SK-N-SH (cell line): ENCODE measurements at regions not wholly inside any gene's neighbourhood (a gene's known extent, or its start where the extent isn't known, plus 50 kb on each side); places are given as distances from the start of the nearest gene placed in this dataset.

Experiments used
- CTCF ChIP-seq: fragments of 200-600 bp; sonication (generic); IDR thresholded peaks from 2 replicates; pipeline ENCODE4 v1.6.1; 2017; ENCODE audit warnings: antibody characterized with exemption, mild to moderate bottlenecking, moderate library complexity
- EP300 ChIP-seq, 2 experiments: IDR thresholded peaks; 2 replicates each; pipeline versions ENCODE4 v1.4.0 to v1.6.1; 2012; ENCODE audit warnings: borderline replicate concordance in 1 of 2, low read depth in 1 of 2, low read length in 1 of 2
- EZH2phosphoT487 ChIP-seq: fragments of 200-600 bp; sonication (generic); IDR thresholded peaks from 2 replicates; pipeline ENCODE4 v1.6.1; 2017; ENCODE audit warnings: low read depth, mixed run types, mild to moderate bottlenecking, antibody characterized with exemption, moderate library complexity, borderline replicate concordance
- GABPA ChIP-seq: IDR thresholded peaks from 2 replicates; pipeline ENCODE4 v1.4.0; 2012; ENCODE audit warnings: low read depth, mild to moderate bottlenecking
- NRF1 ChIP-seq: IDR thresholded peaks from 2 replicates; pipeline ENCODE4 v1.6.1; 2012; ENCODE audit warnings: low read depth, mild to moderate bottlenecking, low read length
- POLR2AphosphoS5 ChIP-seq: IDR thresholded peaks from 2 replicates; pipeline ENCODE4 v1.6.1; 2012; ENCODE audit warnings: low read depth, low read length
- RAD21 ChIP-seq: IDR thresholded peaks from 2 replicates; pipeline ENCODE4 v1.6.1; 2012; ENCODE audit warnings: mild to moderate bottlenecking, low read length
- RXRA ChIP-seq: IDR thresholded peaks from 2 replicates; pipeline ENCODE4 v1.4.0; 2012; ENCODE audit warnings: low read depth, mild to moderate bottlenecking, borderline replicate concordance
- SIN3A ChIP-seq: IDR thresholded peaks from 2 replicates; pipeline ENCODE4 v1.6.1; 2012; ENCODE audit warnings: low read depth, mild to moderate bottlenecking, low read length, moderate library complexity, borderline replicate concordance
- SMC3 ChIP-seq: IDR thresholded peaks from 2 replicates; pipeline ENCODE4 v1.6.1; 2012; ENCODE audit warnings: low read depth, low read length, improper control_type of control experiment
- TAF1 ChIP-seq: IDR thresholded peaks from 2 replicates; pipeline ENCODE4 v1.6.1; 2012; ENCODE audit warnings: low read depth, mild to moderate bottlenecking, low read length, moderate library complexity, borderline replicate concordance
- USF2 ChIP-seq: fragments of 150-350 bp; IDR thresholded peaks from 2 replicates; pipeline ENCODE4 v1.6.1; 2017; ENCODE audit warnings: antibody characterized with exemption, low read length, low read depth, borderline replicate concordance

- TF ChIP-seq RXRA: no peak
- no peak for TF ChIP-seq CTCF
- no peak for TF ChIP-seq SIN3A
- TF ChIP-seq RAD21: no peak
- TF ChIP-seq NRF1: no peak
- TF ChIP-seq USF2: no peak
- TF ChIP-seq TAF1: no peak
- no peak for TF ChIP-seq POLR2AphosphoS5
- no peak for TF ChIP-seq GABPA
- TF ChIP-seq SMC3: no peak
- no peak for TF ChIP-seq EP300 (IDR thresholded peaks at IDR 0.05; ENCODE audit: borderline replicate concordance in 1 of 2, low read depth in 1 of 2, low read length in 1 of 2)
- TF ChIP-seq EZH2phosphoT487: no peak
Measured at GRCh38 chr17:33474789-33475188, 181.7 kb upstream of the ASIC2 start.
